HCT116 (cell line): ENCODE measurements at regions not wholly inside any gene's neighbourhood (a gene's known extent, or its start where the extent isn't known, plus 50 kb on each side); places are given as distances from the start of the nearest gene placed in this dataset.

Experiments used
- ATAC-seq: fragments of 200-7000 bp; cut with Tn5 transposase; 2 replicates; pipeline ENCODE4 v1.9.1; 2020; ENCODE audit warnings: mild to moderate bottlenecking, moderate library complexity
- BruUV-seq: library from RNA; stranded (reverse); fragments of 400-500 nt; replicated peaks from 2 replicates; lab custom pipeline; 2021; lab: Mats Ljungman, UMichigan
- CTCF ChIA-PET: fragments of 300-600 bp; sonication (Branson Sonifier 250); formaldehyde crosslinking; loops from one replicate; lab custom pipeline; 2021; ENCODE audit warnings: antibody characterized with exemption; lab: Charles Lee
- POLR2A ChIA-PET: fragments of 300-600, 350-600 bp; sonication (Branson Sonifier 250); formaldehyde crosslinking; loops from one replicate; lab custom pipeline; 2021; ENCODE audit warnings: antibody characterized with exemption; lab: Charles Lee
- RAD21 ChIA-PET, 2 experiments: fragments of 300-600 bp; sonication (Branson Sonifier 250); formaldehyde crosslinking; loops; one replicate each; lab custom pipeline; 2023; ENCODE audit warnings: low total read pairs in 2 of 2; ENCODE audit not compliant: uncharacterized antibody in 2 of 2, unreplicated experiment in 2 of 2, low non-redundant PET in 1 of 2; lab: Charles Lee
- DNase-seq: peaks from one replicate; pipeline ENCODE4 v3.0.0-alpha.2; 2010; ENCODE audit warnings: low read depth, low spot score
- H2AFZ ChIP-seq: fragments of 200-600 bp; shearing (Covaris generic), sonication (generic); 2 replicates; pipeline ENCODE4 v1.6.1; 2017; ENCODE audit warnings: low read depth, mixed run types, mixed read lengths, antibody characterized with exemption, low read length; ENCODE audit not compliant: poor library complexity, severe bottlenecking
- H3K27ac ChIP-seq: 2 replicates; pipeline ENCODE4 v1.5.1; 2012; ENCODE audit warnings: low read depth, low read length
- H3K27me3 ChIP-seq: fragments of 200-600 bp; sonication (generic); 2 replicates; pipeline ENCODE4 v1.6.1; 2016; ENCODE audit warnings: mixed run types, low read length, mixed read lengths; ENCODE audit not compliant: insufficient read depth
- H3K36me3 ChIP-seq, 2 experiments: fragments of 200-500 bp in 1 of 2; fragments of 200-600 bp in 1 of 2; sonication (Bioruptor generic) in 1 of 2; sonication (generic) in 1 of 2; 2 replicates each; pipeline versions ENCODE4 v1.5.1 to v1.6.1; 2014 to 2016; ENCODE audit warnings: low read length in 2 of 2, inconsistent platforms in 1 of 2, mixed read lengths in 1 of 2, mixed run types in 1 of 2; ENCODE audit not compliant: insufficient read depth in 2 of 2, control insufficient read depth in 1 of 2
- H3K4me1 ChIP-seq, 2 experiments: fragments of 200-600 bp in 1 of 2; sonication (generic) in 1 of 2; 2 replicates each; pipeline versions ENCODE4 v1.5.1 to v1.6.1; 2012 to 2017; ENCODE audit warnings: low read length in 2 of 2, inconsistent platforms in 1 of 2, mild to moderate bottlenecking in 1 of 2, mixed read lengths in 1 of 2, mixed run types in 1 of 2, moderate library complexity in 1 of 2; ENCODE audit not compliant: insufficient read depth in 2 of 2, control insufficient read depth in 1 of 2
- H3K4me2 ChIP-seq: fragments of 200-600 bp; sonication (generic); 2 replicates; pipeline ENCODE4 v1.6.1; 2017; ENCODE audit warnings: mixed run types, low read length, mixed read lengths
- H3K4me3 ChIP-seq, 2 experiments: fragments of 200-600 bp in 1 of 2; sonication (generic) in 1 of 2; replicated peaks in 1 of 2; 2 replicates each; pipeline ENCODE4 v1.5.1; 2011 to 2016; ENCODE audit warnings: low read length in 2 of 2, control low read depth in 1 of 2, low read depth in 1 of 2, mild to moderate bottlenecking in 1 of 2, mixed read lengths in 1 of 2, mixed run types in 1 of 2
- H3K79me2 ChIP-seq: fragments of 200-600 bp; sonication (generic); 2 replicates; pipeline ENCODE4 v1.6.1; 2017; ENCODE audit warnings: mild to moderate bottlenecking, mixed run types, low read length, moderate library complexity, mixed read lengths; ENCODE audit not compliant: insufficient read depth
- H3K9ac ChIP-seq: fragments of 200-600 bp; sonication (generic); 2 replicates; pipeline ENCODE4 v1.6.1; 2016; ENCODE audit warnings: low read length, mixed read lengths
- H3K9me2 ChIP-seq: fragments of 200-600 bp; sonication (generic), shearing (Covaris generic); 2 replicates; pipeline ENCODE4 v1.6.1; 2017; ENCODE audit warnings: mixed run types, mild to moderate bottlenecking, moderate library complexity; ENCODE audit not compliant: insufficient read depth
- H3K9me3 ChIP-seq, 2 experiments: fragments of 200-500 bp in 1 of 2; fragments of 200-600 bp in 1 of 2; sonication (Bioruptor generic) in 1 of 2; sonication (generic) in 1 of 2; 2 replicates each; pipeline ENCODE4 v1.6.1; 2014 to 2017; ENCODE audit warnings: low read length in 2 of 2, mixed read lengths in 2 of 2, inconsistent platforms in 1 of 2, low read depth in 1 of 2, mild to moderate bottlenecking in 1 of 2, mixed run types in 1 of 2, moderate library complexity in 1 of 2; ENCODE audit not compliant: control insufficient read depth in 1 of 2, insufficient read depth in 1 of 2
- H4K20me1 ChIP-seq: fragments of 200-600 bp; sonication (generic), shearing (Covaris generic); 2 replicates; pipeline ENCODE4 v1.6.1; 2017; ENCODE audit warnings: mixed run types, mild to moderate bottlenecking, moderate library complexity; ENCODE audit not compliant: insufficient read depth
- ATF3 ChIP-seq: IDR thresholded peaks from 2 replicates; pipeline ENCODE4 v1.6.1; 2012
- CBX3 ChIP-seq: IDR thresholded peaks from 2 replicates; pipeline ENCODE4 v1.6.1; 2012; ENCODE audit warnings: low read depth
- CEBPB ChIP-seq: IDR thresholded peaks from 2 replicates; pipeline ENCODE4 v1.6.1; 2012; ENCODE audit warnings: low read depth
- CTCF ChIP-seq, 3 experiments: fragments of 200-600 bp in 1 of 3; sonication (generic) in 1 of 3; IDR thresholded peaks in 2 of 3; conservative IDR thresholded peaks in 1 of 3; 2 replicates each; pipeline ENCODE4 v1.5.1; 2012 to 2017; ENCODE audit warnings: low read depth in 2 of 3, low read length in 2 of 3, antibody characterized with exemption in 1 of 3, borderline replicate concordance in 1 of 3, control low read depth in 1 of 3, mild to moderate bottlenecking in 1 of 3, mixed read lengths in 1 of 3, mixed run types in 1 of 3, moderate library complexity in 1 of 3; ENCODE audit not compliant: insufficient read depth in 1 of 3
- EGR1 ChIP-seq: IDR thresholded peaks from 2 replicates; pipeline ENCODE4 v1.6.1; 2012; ENCODE audit warnings: low read depth
- EZH2phosphoT487 ChIP-seq: fragments of 200-600 bp; IDR thresholded peaks from 2 replicates; pipeline ENCODE4 v1.6.1; 2018; ENCODE audit warnings: antibody characterized with exemption, borderline replicate concordance
- MAX ChIP-seq: IDR thresholded peaks from 2 replicates; pipeline ENCODE4 v1.6.1; 2012
- RAD21 ChIP-seq: IDR thresholded peaks from 2 replicates; pipeline ENCODE4 v1.6.1; 2012; ENCODE audit warnings: low read depth, mild to moderate bottlenecking
- REST ChIP-seq: IDR thresholded peaks from 2 replicates; pipeline ENCODE4 v1.6.1; 2012; ENCODE audit warnings: low read depth
- SIN3A ChIP-seq: IDR thresholded peaks from 2 replicates; pipeline ENCODE4 v1.6.1; 2012; ENCODE audit warnings: low read depth
- SP1 ChIP-seq: IDR thresholded peaks from 2 replicates; pipeline ENCODE4 v1.6.1; 2012; ENCODE audit warnings: low read depth
- SRF ChIP-seq: IDR thresholded peaks from 2 replicates; pipeline ENCODE4 v1.6.1; 2012; ENCODE audit warnings: low read depth
- YY1 ChIP-seq: IDR thresholded peaks from 2 replicates; pipeline ENCODE4 v1.6.1; 2011; ENCODE audit warnings: low read length, low read depth, moderate library complexity, mild to moderate bottlenecking; ENCODE audit not compliant: insufficient replicate concordance; ENCODE audit errors: extremely low read depth
- ZBTB33 ChIP-seq: IDR thresholded peaks from 2 replicates; pipeline ENCODE4 v1.6.1; 2011; ENCODE audit warnings: mild to moderate bottlenecking, low read length, moderate library complexity; ENCODE audit not compliant: insufficient replicate concordance; ENCODE audit errors: extremely low read depth
- ZFX ChIP-seq: fragments of 450-650 bp; IDR thresholded peaks from 2 replicates; pipeline ENCODE4 v1.6.1; 2017
- ZNF274 ChIP-seq: fragments of 200-500 bp; sonication (Bioruptor generic); IDR thresholded peaks from 2 replicates; pipeline ENCODE4 v1.6.1; 2014; ENCODE audit warnings: mild to moderate bottlenecking, low read depth, low read length, inconsistent platforms
- intact Hi-C: fragments of 100-400 bp; cut with micrococcal nuclease; formaldehyde crosslinking; loops from 2 replicates; pipeline ENCODE4 v1.10.0; 2022

- Histone ChIP-seq H2AFZ (no peak overlapping the region), H3K4me1 (peaks cover 0 to 3% of the 10 kb centered on the region in 2 experiments; a peak in 1 of 4 replicates), H4K20me1 (no peaks in the 10 kb centered on the region), H3K4me3 (no peak overlapping the region), H3K9ac (no peak overlapping the region), H3K4me2 (no peak overlapping the region), H3K27ac (no peak overlapping the region), H3K27me3 (no peaks in the 10 kb centered on the region), H3K9me2 (no peaks in the 10 kb centered on the region), H3K79me2 (no peaks in the 10 kb centered on the region), H3K36me3 (no peaks in the 10 kb centered on the region), H3K9me3 (no peaks in the 10 kb centered on the region)
- ChIA-PET POLR2A (no interaction called here), RAD21 (no interaction called here), CTCF (interaction anchor here (1.1 kb wide), 1 partner anchor 16 kb away, joined by 3 read pairs; no protein-coding TSS in a partner anchor)
- no TSS peak for BruUV-seq
- DNase-seq (no peak), ATAC-seq (no peak)
- intact Hi-C loops, result no loop called here
- TF ChIP-seq ZFX, result no peak
- TF ChIP-seq ZNF274, result no peak
- TF ChIP-seq CBX3, result no peak
- TF ChIP-seq MAX, result no peak
- TF ChIP-seq CTCF (IDR thresholded peaks at IDR 0.05 in 2 of 3, conservative IDR thresholded peaks at IDR 0.05 in 1 of 3; ENCODE audit: borderline replicate concordance in 1 of 3, insufficient read depth in 1 of 3, low read depth in 2 of 3, low read length in 2 of 3), result no peak
- no peak for TF ChIP-seq SIN3A
- no peak for TF ChIP-seq YY1
- TF ChIP-seq EGR1, result no peak
- TF ChIP-seq EZH2phosphoT487, result no peak
- no peak for TF ChIP-seq RAD21
- TF ChIP-seq CEBPB, result no peak
- TF ChIP-seq ATF3, result no peak
- TF ChIP-seq SP1, result no peak
- no peak for TF ChIP-seq SRF
- TF ChIP-seq REST, result no peak
- no peak for TF ChIP-seq ZBTB33
These were observed 292.6 kb downstream of the ALDH8A1 start for GRCh38 chr6:134657343-134657742.
